ENCODE measurements at regions not wholly inside any gene's neighbourhood (a gene's known extent, or its start where the extent isn't known, plus 50 kb on each side); places are given as distances from the start of the nearest gene placed in this dataset.

GRCh38 chr9:96121136-96121535, 180.8 kb downstream of the HSD17B3 start:
- no peak overlapping the region for H3K9ac ChIP-seq (ENCODE audit: extremely low read depth, low read length, poor library complexity, severe bottlenecking)
- peaks cover 4% of the 10 kb centered on the region for H3K4me1 ChIP-seq (ENCODE audit: control insufficient read depth, insufficient read depth, low read length)
- peaks cover 19% of the 10 kb centered on the region for H3K9me3 ChIP-seq (ENCODE audit: control insufficient read depth, low read length)
- Mint-ChIP-seq H3K27ac (no peak overlapping the region), H3K9me3 (peaks cover 48% of the 10 kb centered on the region), H3K4me3 (no peak overlapping the region), H3K27me3 (ENCODE audit: insufficient read depth) (peaks cover under 1% of the 10 kb centered on the region), H3K4me1 (peaks cover 15% of the 10 kb centered on the region), H3K36me3 (ENCODE audit: low read depth) (peaks cover 5% of the 10 kb centered on the region)
- no peak overlapping the region for H3K4me3 ChIP-seq (ENCODE audit: low read length)
- 64 to 84% methylated on average over 1 to 2 of the region's 2 CpGs for WGBS, 2 experiments (ENCODE audit: insufficient coverage in 1 of 2, insufficient read length in 1 of 2)
- no peaks in the 10 kb centered on the region for H3K36me3 ChIP-seq (ENCODE audit: control insufficient read depth, insufficient read depth, low read length)
- peaks cover 6% of the 10 kb centered on the region for H3K27me3 ChIP-seq (ENCODE audit: control insufficient read depth, insufficient read depth, low read length, poor library complexity, severe bottlenecking)
- DNase-seq = no peak
- TF ChIP-seq CTCF (conservative IDR thresholded peaks at IDR 0.05) = no peak
- no peak overlapping the region for H3K27ac ChIP-seq (ENCODE audit: low read depth, low read length)

GRCh38 chr9:96117398-96118080, 184.4 kb downstream of the HSD17B3 start:
- Histone ChIP-seq H3K27ac (ENCODE audit: low read depth, low read length) (no peak overlapping the region), H3K4me3 (ENCODE audit: low read length) (no peak overlapping the region), H3K4me1 (ENCODE audit: control insufficient read depth, insufficient read depth, low read length) (no peaks in the 10 kb centered on the region), H3K27me3 (ENCODE audit: control insufficient read depth, insufficient read depth, low read length, poor library complexity, severe bottlenecking) (no peaks in the 10 kb centered on the region), H3K36me3 (ENCODE audit: control insufficient read depth, insufficient read depth, low read length) (no peaks in the 10 kb centered on the region), H3K9ac (ENCODE audit: extremely low read depth, low read length, poor library complexity, severe bottlenecking) (no peak overlapping the region), H3K9me3 (ENCODE audit: control insufficient read depth, low read length) (peaks cover 19% of the 10 kb centered on the region)
- Mint-ChIP-seq H3K4me3 (no peak overlapping the region), H3K27me3 (ENCODE audit: insufficient read depth) (peaks cover 9% of the 10 kb centered on the region), H3K36me3 (ENCODE audit: low read depth) (peaks cover 5% of the 10 kb centered on the region), H3K27ac (no peak overlapping the region), H3K4me1 (peaks cover 12% of the 10 kb centered on the region), H3K9me3 (peaks cover 48% of the 10 kb centered on the region)
- 95 to 96% methylated on average over 5 to 6 of the region's 6 CpGs for WGBS, 2 experiments (ENCODE audit: insufficient coverage in 1 of 2, insufficient read length in 1 of 2)
- no peak for TF ChIP-seq CTCF (conservative IDR thresholded peaks at IDR 0.05)
- DNase-seq = peak; percentile 26

GRCh38 chr9:96116275-96117064, 185.5 kb downstream of the HSD17B3 start:
- peak overlapping the region; percentile 6 for H3K27ac ChIP-seq (ENCODE audit: low read depth, low read length)

More at GRCh38 chr9:96116275-96117064, 185.5 kb downstream of the HSD17B3 start:
- Histone ChIP-seq H3K27me3 (ENCODE audit: control insufficient read depth, insufficient read depth, low read length, poor library complexity, severe bottlenecking) (no peaks in the 10 kb centered on the region), H3K4me1 (ENCODE audit: control insufficient read depth, insufficient read depth, low read length) (no peaks in the 10 kb centered on the region), H3K4me3 (ENCODE audit: low read length) (no peak overlapping the region), H3K36me3 (ENCODE audit: control insufficient read depth, insufficient read depth, low read length) (no peaks in the 10 kb centered on the region), H3K9me3 (ENCODE audit: control insufficient read depth, low read length) (peaks cover 19% of the 10 kb centered on the region), H3K9ac (ENCODE audit: extremely low read depth, low read length, poor library complexity, severe bottlenecking) (no peak overlapping the region)
- Mint-ChIP-seq H3K27me3 (ENCODE audit: insufficient read depth) (peaks cover 15% of the 10 kb centered on the region), H3K9me3 (peaks cover 40% of the 10 kb centered on the region), H3K4me1 (peaks cover 12% of the 10 kb centered on the region), H3K27ac (no peak overlapping the region), H3K36me3 (ENCODE audit: low read depth) (peaks cover 5% of the 10 kb centered on the region), H3K4me3 (no peak overlapping the region)
- WGBS, 2 experiments (ENCODE audit: insufficient coverage in 1 of 2, insufficient read length in 1 of 2) = 81 to 91% methylated on average over 3 to 5 of the region's 5 CpGs
- TF ChIP-seq CTCF (conservative IDR thresholded peaks at IDR 0.05) = no peak
- peak; percentile 41 for DNase-seq

Measured in endodermal cell (in vitro differentiated cells).